BLaER1 treated with 17β-estradiol and CSF1 and Interleukin-3, amounts not matched to agents 10 nM and 100 nM (cell line): ENCODE measurements at regions not wholly inside any gene's neighbourhood (a gene's known extent, or its start where the extent isn't known, plus 50 kb on each side); places are given as distances from the start of the nearest gene placed in this dataset.
"Not testable (repeated sequence)": the region's sequence is repeated elsewhere in the genome, so short reads cannot be mapped to it uniquely, and the experiment has no call there.

Experiments used
- H3K27ac ChIP-seq, 11 experiments: shearing (Covaris generic); formaldehyde crosslinking; 2 replicates each; pipeline ENCODE4 v1.8.1; 2022
- H3K27me3 ChIP-seq, 11 experiments: shearing (Covaris generic); formaldehyde crosslinking; 2 replicates each; pipeline ENCODE4 v1.8.1; 2022
- H3K36me3 ChIP-seq, 11 experiments: shearing (Covaris generic); formaldehyde crosslinking; 2 replicates each; pipeline ENCODE4 v1.8.1; 2022
- H3K4me1 ChIP-seq, 10 experiments: shearing (Covaris generic); formaldehyde crosslinking; 2 replicates each; pipeline ENCODE4 v1.8.1; 2022
- H3K4me2 ChIP-seq, 11 experiments: shearing (Covaris generic); formaldehyde crosslinking; 2 replicates each; pipeline ENCODE4 v1.8.1; 2022
- H3K4me3 ChIP-seq, 10 experiments: shearing (Covaris generic); formaldehyde crosslinking; 2 replicates each; pipeline ENCODE4 v1.8.1; 2022
- H3K9ac ChIP-seq, 11 experiments: shearing (Covaris generic); formaldehyde crosslinking; 2 replicates each; pipeline ENCODE4 v1.8.1; 2022
- H3K9me3 ChIP-seq, 11 experiments: shearing (Covaris generic); formaldehyde crosslinking; replicated peaks in 1 of 11; 2 replicates each; pipeline ENCODE4 v1.8.1; 2022
- H4K20me1 ChIP-seq, 11 experiments: shearing (Covaris generic); formaldehyde crosslinking; 2 replicates each; pipeline ENCODE4 v1.8.1; 2022
- Cebpa-rat ChIP-seq, 11 experiments: shearing (Covaris generic); IDR thresholded peaks; 2 replicates each; pipeline ENCODE4 v1.8.1; 2022

- Histone ChIP-seq H3K9me3 (0 out of 22 replicates have a peak, but pooled peaks cover 0 to 4% (median 0%) of the 10 kb centered on the region in 11 experiments), H4K20me1 (no peaks in the 10 kb centered on the region), H3K27ac (no peak overlapping the region), H3K9ac (no peak overlapping the region), H3K4me1 (no peaks in the 10 kb centered on the region), H3K4me3 (no peak overlapping the region), H3K36me3 (no peaks in the 10 kb centered on the region), H3K4me2 (no peak overlapping the region), H3K27me3 (peaks cover 29 to 61% (median 44%) of the 10 kb centered on the region in 11 experiments; a peak in 21 of 22 replicates)
- TF ChIP-seq Cebpa-rat (IDR thresholded peaks at IDR 0.05): no peak
Observed at GRCh38 chrX:140022482-140022881, 57.2 kb upstream of the CXorf66 start.

GRCh38 chrX:140019134-140019533, 53.8 kb upstream of the CXorf66 start:
- H3K4me2 ChIP-seq, H3K9ac ChIP-seq, H3K4me1 ChIP-seq, H3K9me3 ChIP-seq, H3K4me3 ChIP-seq, H4K20me1 ChIP-seq, H3K27ac ChIP-seq, H3K36me3 ChIP-seq: not testable (repeated sequence)
- peaks cover 13 to 46% (median 28%) of the 10 kb centered on the region in 11 experiments for H3K27me3 ChIP-seq
